ENCODE measurements at regions not wholly inside any gene's neighbourhood (a gene's known extent, or its start where the extent isn't known, plus 50 kb on each side); places are given as distances from the start of the nearest gene placed in this dataset.

GRCh38 chr2:46847185-46847710, 68.4 kb downstream of the MCFD2 start:
- TF ChIP-seq CTCF (IDR thresholded peaks at IDR 0.05) (no peak), POLR2A (IDR thresholded peaks at IDR 0.05) (no peak)

Measured in Peyer's patch (tissue), 4 donors.